ENCODE measurements at regions not wholly inside any gene's neighbourhood (a gene's known extent, or its start where the extent isn't known, plus 50 kb on each side); places are given as distances from the start of the nearest gene placed in this dataset.

- no peak overlapping the region for H3K4me3 ChIP-seq (ENCODE audit: low read length)
- H3K27ac ChIP-seq (ENCODE audit: low read length) = no peak overlapping the region
- no peak overlapping the region for H3K4me2 ChIP-seq (ENCODE audit: low read depth, low read length)
- no peaks in the 10 kb centered on the region for H3K36me3 ChIP-seq (replicated peaks; ENCODE audit: insufficient read depth, low read length)
- no peaks in the 10 kb centered on the region for H3K27me3 ChIP-seq (replicated peaks; ENCODE audit: insufficient read depth, low read length)
- H3K9me3 ChIP-seq (replicated peaks; ENCODE audit: insufficient read depth, low read length) = no peaks in the 10 kb centered on the region
- H3K79me2 ChIP-seq (ENCODE audit: low read length) = no peaks in the 10 kb centered on the region
- no peaks in the 10 kb centered on the region for H3K4me1 ChIP-seq (ENCODE audit: low read length)
- TF ChIP-seq EZH2phosphoT487 (IDR thresholded peaks at IDR 0.05; ENCODE audit: low read length) (no peak), EZH2 (optimal IDR thresholded peaks at IDR 0.05; ENCODE audit: low read depth, low read length) (no peak)
- TF ChIP-seq, protein P1, sequence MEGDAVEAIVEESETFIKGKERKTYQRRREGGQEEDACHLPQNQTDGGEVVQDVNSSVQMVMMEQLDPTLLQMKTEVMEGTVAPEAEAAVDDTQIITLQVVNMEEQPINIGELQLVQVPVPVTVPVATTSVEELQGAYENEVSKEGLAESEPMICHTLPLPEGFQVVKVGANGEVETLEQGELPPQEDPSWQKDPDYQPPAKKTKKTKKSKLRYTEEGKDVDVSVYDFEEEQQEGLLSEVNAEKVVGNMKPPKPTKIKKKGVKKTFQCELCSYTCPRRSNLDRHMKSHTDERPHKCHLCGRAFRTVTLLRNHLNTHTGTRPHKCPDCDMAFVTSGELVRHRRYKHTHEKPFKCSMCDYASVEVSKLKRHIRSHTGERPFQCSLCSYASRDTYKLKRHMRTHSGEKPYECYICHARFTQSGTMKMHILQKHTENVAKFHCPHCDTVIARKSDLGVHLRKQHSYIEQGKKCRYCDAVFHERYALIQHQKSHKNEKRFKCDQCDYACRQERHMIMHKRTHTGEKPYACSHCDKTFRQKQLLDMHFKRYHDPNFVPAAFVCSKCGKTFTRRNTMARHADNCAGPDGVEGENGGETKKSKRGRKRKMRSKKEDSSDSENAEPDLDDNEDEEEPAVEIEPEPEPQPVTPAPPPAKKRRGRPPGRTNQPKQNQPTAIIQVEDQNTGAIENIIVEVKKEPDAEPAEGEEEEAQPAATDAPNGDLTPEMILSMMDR (IDR thresholded peaks at IDR 0.05; ENCODE audit: low read length) = no peak
- H3K9ac ChIP-seq (ENCODE audit: low read length) = no peak overlapping the region
- H4K20me1 ChIP-seq (ENCODE audit: insufficient read depth, low read length) = no peaks in the 10 kb centered on the region
- no peak for DNase-seq
- H3F3A ChIP-seq (ENCODE audit: insufficient read depth, low read length) = no peaks in the 10 kb centered on the region
- H2AFZ ChIP-seq (ENCODE audit: low read length) = no peak overlapping the region
- no peaks in the 10 kb centered on the region for H3K9me2 ChIP-seq (replicated peaks; ENCODE audit: insufficient read depth, low read length)
These were observed 116.4 kb upstream of the SNTG2 start for GRCh38 chr2:834233-834632.

DNA sequence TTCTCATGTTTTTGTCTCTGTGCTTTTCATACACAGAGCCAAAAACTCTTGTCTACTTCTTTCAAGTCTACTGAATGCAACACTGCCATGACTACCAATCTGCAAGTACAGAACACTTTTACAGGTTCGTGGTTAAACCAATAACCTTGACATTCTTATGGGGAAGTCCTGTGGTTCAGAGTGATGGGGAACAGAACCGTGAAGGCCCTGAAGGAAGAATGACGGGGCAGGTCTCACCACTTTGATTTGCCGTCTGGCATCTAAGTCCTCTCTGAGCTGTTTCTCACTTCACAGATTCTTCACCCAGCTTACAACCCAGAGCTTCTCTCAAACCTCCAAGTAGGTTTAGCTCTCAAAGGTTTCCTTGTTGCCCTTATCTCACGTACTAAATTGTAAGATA is 117.5 kb upstream of the SNTG2 start:
- Histone ChIP-seq H3K27ac (ENCODE audit: low read length) (no peak overlapping the region), H3K36me3 (replicated peaks; ENCODE audit: insufficient read depth, low read length) (no peaks in the 10 kb centered on the region), H3K4me3 (ENCODE audit: low read length) (no peak overlapping the region), H3K27me3 (replicated peaks; ENCODE audit: insufficient read depth, low read length) (no peaks in the 10 kb centered on the region), H3F3A (ENCODE audit: insufficient read depth, low read length) (no peaks in the 10 kb centered on the region), H3K9me2 (replicated peaks; ENCODE audit: insufficient read depth, low read length) (no peaks in the 10 kb centered on the region), H3K9ac (ENCODE audit: low read length) (no peak overlapping the region), H3K79me2 (ENCODE audit: low read length) (no peaks in the 10 kb centered on the region), H3K4me2 (ENCODE audit: low read depth, low read length) (no peak overlapping the region), H3K4me1 (ENCODE audit: low read length) (no peaks in the 10 kb centered on the region), H4K20me1 (ENCODE audit: insufficient read depth, low read length) (no peaks in the 10 kb centered on the region), H2AFZ (ENCODE audit: low read length) (no peak overlapping the region), H3K9me3 (replicated peaks; ENCODE audit: insufficient read depth, low read length) (no peaks in the 10 kb centered on the region)
- DNase-seq = no peak
- TF ChIP-seq, protein P1 (IDR thresholded peaks at IDR 0.05; ENCODE audit: low read length) = no peak
- no peak for TF ChIP-seq EZH2phosphoT487 (IDR thresholded peaks at IDR 0.05; ENCODE audit: low read length)
- TF ChIP-seq EZH2 (optimal IDR thresholded peaks at IDR 0.05; ENCODE audit: low read depth, low read length) = no peak

DNA sequence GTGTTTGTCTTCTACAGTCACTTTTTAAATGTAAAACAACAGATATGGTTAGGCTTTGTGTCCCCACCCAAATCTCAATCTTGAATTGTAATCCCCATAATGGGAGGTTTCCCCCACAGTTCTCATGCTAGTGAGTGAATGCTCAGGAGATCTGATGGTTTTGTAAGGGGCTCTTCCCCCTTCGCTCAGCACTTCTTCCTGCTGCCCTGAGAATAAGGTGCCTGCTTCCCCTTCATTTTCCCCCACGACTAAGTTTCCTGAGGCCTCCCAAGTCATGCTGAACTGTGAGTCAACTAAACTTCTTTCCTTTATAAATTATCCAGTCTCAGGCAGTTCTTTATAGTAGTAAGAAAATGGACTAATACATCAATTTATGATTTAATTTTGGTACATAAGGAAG is 118.0 kb upstream of the SNTG2 start:
- no peak overlapping the region for H3K9ac ChIP-seq (ENCODE audit: low read length)
- H3K4me3 ChIP-seq (ENCODE audit: low read length) = no peak overlapping the region
- H3K36me3 ChIP-seq (replicated peaks; ENCODE audit: insufficient read depth, low read length) = no peaks in the 10 kb centered on the region
- H3K4me2 ChIP-seq (ENCODE audit: low read depth, low read length) = no peak overlapping the region
- H3K79me2 ChIP-seq (ENCODE audit: low read length) = no peaks in the 10 kb centered on the region
- no peaks in the 10 kb centered on the region for H3K9me2 ChIP-seq (replicated peaks; ENCODE audit: insufficient read depth, low read length)
- H3K4me1 ChIP-seq (ENCODE audit: low read length) = no peaks in the 10 kb centered on the region
- H4K20me1 ChIP-seq (ENCODE audit: insufficient read depth, low read length) = no peaks in the 10 kb centered on the region
- H3K27ac ChIP-seq (ENCODE audit: low read length) = no peak overlapping the region
- H3F3A ChIP-seq (ENCODE audit: insufficient read depth, low read length) = no peaks in the 10 kb centered on the region
- DNase-seq = no peak
- no peaks in the 10 kb centered on the region for H3K9me3 ChIP-seq (replicated peaks; ENCODE audit: insufficient read depth, low read length)
- no peaks in the 10 kb centered on the region for H3K27me3 ChIP-seq (replicated peaks; ENCODE audit: insufficient read depth, low read length)
- no peak overlapping the region for H2AFZ ChIP-seq (ENCODE audit: low read length)
- TF ChIP-seq, protein P1 (IDR thresholded peaks at IDR 0.05; ENCODE audit: low read length) = no peak
- TF ChIP-seq EZH2 (optimal IDR thresholded peaks at IDR 0.05; ENCODE audit: low read depth, low read length) = no peak
- no peak for TF ChIP-seq EZH2phosphoT487 (IDR thresholded peaks at IDR 0.05; ENCODE audit: low read length)

Measured in MM.1S (cell line).